ENCODE measurements at regions not wholly inside any gene's neighbourhood (a gene's known extent, or its start where the extent isn't known, plus 50 kb on each side); places are given as distances from the start of the nearest gene placed in this dataset.
A peak's percentile ranks its signal among the peaks of the same experiment; 100 is the strongest.

GRCh38 chr5:103436112-103436511 lies 126.5 kb downstream of the NUDT12 start:
- DNase-seq (no peak), ATAC-seq (no peak)
- Histone ChIP-seq H3K4me1 (peaks cover 6% of the 10 kb centered on the region), H3K27me3 (no peaks in the 10 kb centered on the region), H3K27ac (peak overlapping the region in 1 of 4 donors; percentile 3), H3K36me3 (replicated peaks in 1 of 2; ENCODE audit: insufficient read depth in 1 of 2, low read depth in 2 of 2) (no peaks in the 10 kb centered on the region), H3K4me3 (no peak overlapping the region), H3K9me3 (peaks cover 0 to 8% (median 0%) of the 10 kb centered on the region in 3 donors)
- WGBS, 2 donors = 29 to 45% methylated on average over 1 of the region's 1 CpG
- TF ChIP-seq CTCF (IDR thresholded peaks at IDR 0.05) (no peak), POLR2A (IDR thresholded peaks at IDR 0.05) (no peak)
- intact Hi-C loops (cut with DNase I) = no loop called here

GRCh38 chr5:103435136-103435889 lies 127.3 kb downstream of the NUDT12 start:
- Histone ChIP-seq H3K4me1 (peaks cover 6% of the 10 kb centered on the region), H3K9me3 (peaks cover 0 to 6% (median 0%) of the 10 kb centered on the region in 3 donors), H3K36me3 (replicated peaks in 1 of 2; ENCODE audit: insufficient read depth in 1 of 2, low read depth in 2 of 2) (no peaks in the 10 kb centered on the region), H3K4me3 (no peak overlapping the region), H3K27ac (no peak overlapping the region), H3K27me3 (no peaks in the 10 kb centered on the region)
- intact Hi-C loops (cut with DNase I) = no loop called here
- ATAC-seq = no peak
- DNase-seq = no peak
- TF ChIP-seq CTCF (IDR thresholded peaks at IDR 0.05) (no peak), POLR2A (IDR thresholded peaks at IDR 0.05) (no peak)
- 81 to 85% methylated on average over 4 of the region's 4 CpGs for WGBS, 2 donors

GRCh38 chr5:103434057-103434456 lies 128.5 kb downstream of the NUDT12 start:
- no peak for ATAC-seq
- Histone ChIP-seq H3K27me3 (no peaks in the 10 kb centered on the region), H3K4me3 (no peak overlapping the region), H3K9me3 (no peaks in the 10 kb centered on the region), H3K27ac (no peak overlapping the region), H3K4me1 (peaks cover 6% of the 10 kb centered on the region), H3K36me3 (replicated peaks in 1 of 2; ENCODE audit: insufficient read depth in 1 of 2, low read depth in 2 of 2) (no peaks in the 10 kb centered on the region)
- no peak for DNase-seq
- no peak for TF ChIP-seq CTCF (IDR thresholded peaks at IDR 0.05)
- no peak for TF ChIP-seq POLR2A (IDR thresholded peaks at IDR 0.05)
- 83 to 85% methylated on average over 4 to 8 of the region's 8 CpGs for WGBS, 2 donors
- intact Hi-C loops (cut with DNase I) = no loop called here

GRCh38 chr5:103433211-103433610 lies 129.4 kb downstream of the NUDT12 start:
- Histone ChIP-seq H3K27ac (no peak overlapping the region), H3K36me3 (replicated peaks in 1 of 2; ENCODE audit: insufficient read depth in 1 of 2, low read depth in 2 of 2) (no peaks in the 10 kb centered on the region), H3K9me3 (no peaks in the 10 kb centered on the region), H3K4me1 (peaks cover 6% of the 10 kb centered on the region), H3K4me3 (no peak overlapping the region), H3K27me3 (no peaks in the 10 kb centered on the region)
- DNase-seq (no peak), ATAC-seq (no peak)
- TF ChIP-seq CTCF (IDR thresholded peaks at IDR 0.05) = no peak
- TF ChIP-seq POLR2A (IDR thresholded peaks at IDR 0.05) = no peak
- WGBS, 2 donors = 96 to 100% methylated on average over 1 of the region's 1 CpG
- intact Hi-C loops (cut with DNase I) = no loop called here

- Histone ChIP-seq H3K36me3 (replicated peaks in 1 of 2; ENCODE audit: insufficient read depth in 1 of 2, low read depth in 2 of 2) (no peaks in the 10 kb centered on the region), H3K27ac (peak overlapping the region in 3 of 4 donors; percentile 22 to 73 (median 65)), H3K4me3 (no peak overlapping the region), H3K27me3 (no peaks in the 10 kb centered on the region), H3K4me1 (peaks cover 11% of the 10 kb centered on the region), H3K9me3 (no peaks in the 10 kb centered on the region)
- no peak for TF ChIP-seq POLR2A (IDR thresholded peaks at IDR 0.05)
- TF ChIP-seq CTCF (IDR thresholded peaks at IDR 0.05) = no peak
- DNase-seq (no peak), ATAC-seq (no peak)
- WGBS, 2 donors = 39 to 49% methylated on average over 2 of the region's 2 CpGs
- intact Hi-C loops (cut with DNase I) = no loop called here
Measured at GRCh38 chr5:103428923-103429322, 133.7 kb downstream of the NUDT12 start.
